PC-9 (cell line): ENCODE measurements at regions not wholly inside any gene's neighbourhood (a gene's known extent, or its start where the extent isn't known, plus 50 kb on each side); places are given as distances from the start of the nearest gene placed in this dataset.

Source experiments
- EZH2 ChIP-seq: fragments of 200-600 bp; sonication (generic); IDR thresholded peaks from 2 replicates; pipeline ENCODE4 v1.8.0; 2017; ENCODE audit warnings: antibody characterized with exemption, low read depth
- TF ChIP-seq, protein P1 (sequence below): fragments of 200-600 bp; sonication (generic); conservative IDR thresholded peaks from 2 replicates; pipeline ENCODE4 v1.6.1; 2017; ENCODE audit warnings: mixed run types, antibody characterized with exemption, mild to moderate bottlenecking, moderate library complexity

DNA sequence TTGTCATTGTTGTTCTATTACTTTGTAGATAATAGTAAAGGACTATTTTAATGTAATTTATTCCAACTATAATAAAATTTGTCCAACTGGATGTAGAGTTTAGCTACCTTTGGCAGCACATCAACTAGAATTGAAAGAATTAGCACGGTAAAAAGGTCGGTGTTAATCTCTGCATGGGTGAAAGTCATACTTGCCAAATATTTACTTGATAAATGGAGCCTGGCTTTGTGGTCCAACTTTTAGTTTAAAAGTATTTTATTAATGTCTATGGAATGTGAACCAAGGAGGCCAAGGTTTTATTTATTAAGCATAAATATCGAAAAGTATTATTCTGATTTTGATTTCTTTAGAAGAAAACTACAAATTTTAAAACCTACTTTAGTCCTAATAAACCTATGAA is 1389.0 kb downstream of the PCDH9 start:
- no peak for TF ChIP-seq EZH2
- TF ChIP-seq, protein P1, sequence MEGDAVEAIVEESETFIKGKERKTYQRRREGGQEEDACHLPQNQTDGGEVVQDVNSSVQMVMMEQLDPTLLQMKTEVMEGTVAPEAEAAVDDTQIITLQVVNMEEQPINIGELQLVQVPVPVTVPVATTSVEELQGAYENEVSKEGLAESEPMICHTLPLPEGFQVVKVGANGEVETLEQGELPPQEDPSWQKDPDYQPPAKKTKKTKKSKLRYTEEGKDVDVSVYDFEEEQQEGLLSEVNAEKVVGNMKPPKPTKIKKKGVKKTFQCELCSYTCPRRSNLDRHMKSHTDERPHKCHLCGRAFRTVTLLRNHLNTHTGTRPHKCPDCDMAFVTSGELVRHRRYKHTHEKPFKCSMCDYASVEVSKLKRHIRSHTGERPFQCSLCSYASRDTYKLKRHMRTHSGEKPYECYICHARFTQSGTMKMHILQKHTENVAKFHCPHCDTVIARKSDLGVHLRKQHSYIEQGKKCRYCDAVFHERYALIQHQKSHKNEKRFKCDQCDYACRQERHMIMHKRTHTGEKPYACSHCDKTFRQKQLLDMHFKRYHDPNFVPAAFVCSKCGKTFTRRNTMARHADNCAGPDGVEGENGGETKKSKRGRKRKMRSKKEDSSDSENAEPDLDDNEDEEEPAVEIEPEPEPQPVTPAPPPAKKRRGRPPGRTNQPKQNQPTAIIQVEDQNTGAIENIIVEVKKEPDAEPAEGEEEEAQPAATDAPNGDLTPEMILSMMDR, result no peak
